NT2/D1 (cell line): ENCODE measurements at regions not wholly inside any gene's neighbourhood (a gene's known extent, or its start where the extent isn't known, plus 50 kb on each side); places are given as distances from the start of the nearest gene placed in this dataset.

Experiments
- YY1 ChIP-seq: IDR thresholded peaks from 2 replicates; pipeline ENCODE4 v1.6.1; 2011; ENCODE audit not compliant: insufficient read length, insufficient read depth
- ZNF274 ChIP-seq: IDR thresholded peaks from 2 replicates; pipeline ENCODE4 v1.6.1; 2011; ENCODE audit warnings: mild to moderate bottlenecking, low read depth, low read length

DNA sequence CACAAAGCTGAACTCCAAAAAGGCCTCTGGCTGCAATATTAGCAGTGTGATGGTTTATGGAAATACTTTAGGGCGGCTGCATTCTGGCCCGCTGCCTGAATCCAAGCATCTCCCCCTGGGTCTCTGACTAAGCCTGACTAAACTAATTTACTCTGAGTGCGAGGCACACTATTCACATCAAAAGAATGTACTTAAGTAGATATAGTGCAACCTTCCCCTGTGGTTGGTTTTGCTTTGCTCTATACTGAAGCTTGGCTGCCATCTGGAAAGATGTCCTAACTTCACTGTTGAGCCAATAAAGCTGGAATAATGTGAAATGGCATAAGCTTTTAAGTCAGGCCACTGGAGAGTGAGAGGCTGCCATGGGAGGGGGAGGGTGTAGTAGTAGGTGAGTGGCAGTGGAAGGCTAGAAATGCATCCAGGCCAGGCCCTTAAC, 321.6 kb downstream of the AASDHPPT start:
- no peak for TF ChIP-seq ZNF274
- no peak for TF ChIP-seq YY1
